ENCODE measurements at regions not wholly inside any gene's neighbourhood (a gene's known extent, or its start where the extent isn't known, plus 50 kb on each side); places are given as distances from the start of the nearest gene placed in this dataset.

- no peak for FAIRE-seq
- no peak for DNase-seq (ENCODE audit: extremely low spot score, insufficient read length, low read depth)
Measured at GRCh38 chr13:59441596-59442280, 722.0 kb downstream of the DIAPH3 start.

- FAIRE-seq (no peak), DNase-seq (ENCODE audit: extremely low spot score, insufficient read length, low read depth) (no peak)
Measured at GRCh38 chr13:59442461-59442860, 721.3 kb downstream of the DIAPH3 start.

- FAIRE-seq (no peak), DNase-seq (ENCODE audit: extremely low spot score, insufficient read length, low read depth) (no peak)
Measured at GRCh38 chr13:59442944-59443486, 720.7 kb downstream of the DIAPH3 start.

GRCh38 chr13:59444210-59444857, 719.4 kb downstream of the DIAPH3 start:
- DNase-seq (ENCODE audit: extremely low spot score, insufficient read length, low read depth), result no peak

GRCh38 chr13:59445812-59446211, 717.9 kb downstream of the DIAPH3 start:
- FAIRE-seq, result no peak
- DNase-seq (ENCODE audit: extremely low spot score, insufficient read length, low read depth), result no peak

More at GRCh38 chr13:59444210-59444857, 719.4 kb downstream of the DIAPH3 start:
- no peak for FAIRE-seq

GRCh38 chr13:59446391-59446790, 717.3 kb downstream of the DIAPH3 start:
- no peak for FAIRE-seq
- no peak for DNase-seq (ENCODE audit: extremely low spot score, insufficient read length, low read depth)

GRCh38 chr13:59447031-59447430, 716.7 kb downstream of the DIAPH3 start:
- FAIRE-seq (no peak), DNase-seq (ENCODE audit: extremely low spot score, insufficient read length, low read depth) (no peak)

GRCh38 chr13:59447846-59448620, 715.7 kb downstream of the DIAPH3 start:
- DNase-seq (ENCODE audit: extremely low spot score, insufficient read length, low read depth) (no peak), FAIRE-seq (no peak)

- DNase-seq (ENCODE audit: extremely low spot score, insufficient read length, low read depth), result no peak
- no peak for FAIRE-seq
Measured at GRCh38 chr13:59449750-59450149, 714.0 kb downstream of the DIAPH3 start.

- FAIRE-seq (no peak), DNase-seq (ENCODE audit: extremely low spot score, insufficient read length, low read depth) (no peak)
Measured at GRCh38 chr13:59450229-59450628, 713.5 kb downstream of the DIAPH3 start.

GRCh38 chr13:59451236-59451635, 712.5 kb downstream of the DIAPH3 start:
- DNase-seq (ENCODE audit: extremely low spot score, insufficient read length, low read depth) (no peak), FAIRE-seq (no peak)

GRCh38 chr13:59452189-59452890, 711.4 kb downstream of the DIAPH3 start:
- FAIRE-seq (no peak), DNase-seq (ENCODE audit: extremely low spot score, insufficient read length, low read depth) (no peak)

- DNase-seq (ENCODE audit: extremely low spot score, insufficient read length, low read depth) (no peak), FAIRE-seq (no peak)
Measured at GRCh38 chr13:59458908-59459579, 704.7 kb downstream of the DIAPH3 start.

- FAIRE-seq (no peak), DNase-seq (ENCODE audit: extremely low spot score, insufficient read length, low read depth) (no peak)
Measured at GRCh38 chr13:59459972-59460371, 703.8 kb downstream of the DIAPH3 start.

- DNase-seq (ENCODE audit: extremely low spot score, insufficient read length, low read depth), result no peak
- no peak for FAIRE-seq
Measured at GRCh38 chr13:59461411-59461810, 702.3 kb downstream of the DIAPH3 start.

- DNase-seq (ENCODE audit: extremely low spot score, insufficient read length, low read depth) (no peak), FAIRE-seq (no peak)
Measured at GRCh38 chr13:59463023-59463422, 700.7 kb downstream of the DIAPH3 start.

GRCh38 chr13:59464926-59465325, 698.8 kb downstream of the DIAPH3 start:
- no peak for FAIRE-seq

GRCh38 chr13:59468396-59468795, 695.3 kb downstream of the DIAPH3 start:
- DNase-seq (ENCODE audit: extremely low spot score, insufficient read length, low read depth) (no peak), FAIRE-seq (no peak)

More at GRCh38 chr13:59464926-59465325, 698.8 kb downstream of the DIAPH3 start:
- no peak for DNase-seq (ENCODE audit: extremely low spot score, insufficient read length, low read depth)

GRCh38 chr13:59471106-59471505, 692.6 kb downstream of the DIAPH3 start:
- FAIRE-seq (no peak), DNase-seq (ENCODE audit: extremely low spot score, insufficient read length, low read depth) (no peak)

- FAIRE-seq (no peak), DNase-seq (ENCODE audit: extremely low spot score, insufficient read length, low read depth) (no peak)
Measured at GRCh38 chr13:59472134-59472533, 691.6 kb downstream of the DIAPH3 start.

All from GM18507 (cell line).